HG03442 (cell line): ENCODE measurements at regions not wholly inside any gene's neighbourhood (a gene's known extent, or its start where the extent isn't known, plus 50 kb on each side); places are given as distances from the start of the nearest gene placed in this dataset.
"Not testable (repeated sequence)": the region's sequence is repeated elsewhere in the genome, so short reads cannot be mapped to it uniquely, and the experiment has no call there.

ENCODE experiments used
- ATAC-seq: cut with Tn5 transposase; IDR thresholded peaks from one replicate; pipeline ENCODE4 v1.9.1; 2021; ENCODE audit warnings: mild to moderate bottlenecking, moderate library complexity; ENCODE audit not compliant: unreplicated experiment

DNA sequence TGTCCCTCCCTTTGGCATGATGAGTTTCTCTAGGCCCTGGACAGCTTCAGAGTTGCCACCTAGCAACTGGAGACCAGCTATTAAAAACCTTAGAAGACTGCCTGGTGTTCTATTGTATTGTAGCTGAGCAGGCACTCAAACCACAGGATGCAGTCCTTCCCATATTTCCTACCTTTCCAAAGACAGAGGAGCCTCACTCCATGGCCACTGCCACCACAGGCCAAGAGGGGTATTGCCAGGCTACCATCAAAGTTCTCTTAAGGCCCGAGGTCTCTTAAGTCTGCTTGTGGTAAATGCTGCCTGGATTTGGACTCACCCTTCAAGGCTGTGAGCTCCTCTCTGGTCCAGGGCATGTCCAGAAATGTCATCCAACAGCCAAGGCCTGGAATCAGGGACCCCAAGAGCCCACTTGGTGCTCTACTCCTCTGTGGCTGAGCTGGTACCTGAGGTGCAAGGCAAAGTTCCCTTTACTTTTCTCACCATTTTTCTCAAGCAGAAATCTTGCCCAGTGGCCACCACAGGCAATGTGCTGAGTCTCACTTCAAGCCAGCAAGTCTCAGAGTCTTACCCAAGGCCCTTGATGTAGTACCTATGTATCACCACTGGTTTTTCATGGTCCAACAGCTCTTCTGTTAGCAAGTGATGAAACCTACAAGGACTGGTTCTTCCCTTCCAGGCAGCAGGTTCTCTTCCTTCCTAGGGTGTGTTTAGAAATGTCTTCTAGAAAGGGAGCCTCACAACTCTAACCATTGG lies 269.4 kb downstream of the AMY1C start:
- no peak for ATAC-seq

DNA sequence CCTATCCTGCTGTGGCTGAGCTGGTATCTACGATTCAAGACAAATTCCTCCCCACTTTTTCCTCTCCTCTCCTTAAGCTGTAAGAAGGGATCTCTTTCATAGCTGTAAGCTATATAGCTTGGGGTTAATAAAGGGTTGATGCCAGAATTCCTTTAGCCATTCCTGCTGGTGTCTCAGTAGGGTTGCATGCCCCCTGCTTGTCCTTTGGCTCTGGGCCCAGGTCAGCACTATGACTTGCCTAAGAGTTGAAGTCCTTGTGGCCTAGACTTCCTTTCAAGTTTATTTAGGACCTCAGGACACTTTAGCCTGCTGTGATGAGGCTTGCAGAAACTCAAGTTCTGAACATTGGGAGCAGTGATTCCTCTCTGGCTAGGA lies 270.0 kb downstream of the AMY1C start:
- ATAC-seq: no peak

DNA sequence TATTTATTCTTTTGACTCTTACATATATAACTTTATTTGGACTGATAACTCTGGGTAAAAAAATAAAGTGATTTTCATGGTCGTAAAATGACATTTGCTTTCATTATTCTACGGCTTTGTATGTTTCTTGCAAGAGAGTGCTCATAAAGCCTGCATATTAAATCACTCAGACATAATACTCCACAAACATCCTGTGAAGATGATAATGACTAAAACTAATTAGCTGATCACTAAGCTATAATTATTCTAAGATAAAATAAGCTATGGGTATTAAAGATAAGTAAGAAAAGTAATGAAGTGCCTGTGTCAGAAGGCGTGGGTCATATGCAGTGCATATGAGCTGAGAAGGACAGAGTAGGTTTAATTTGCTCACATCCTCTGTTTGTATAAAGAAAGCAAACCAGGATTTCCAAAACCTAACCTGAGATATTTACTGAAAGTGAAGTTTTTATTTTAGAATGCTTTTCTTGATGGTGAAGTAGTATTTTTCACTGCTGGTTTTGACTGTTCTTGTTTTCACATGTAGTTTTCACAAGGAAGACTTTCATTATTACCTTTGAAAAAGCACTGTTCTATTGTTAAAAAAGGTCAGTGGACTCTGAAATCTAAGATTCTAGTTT lies 278.8 kb downstream of the AMY1C start:
- ATAC-seq: no peak

DNA sequence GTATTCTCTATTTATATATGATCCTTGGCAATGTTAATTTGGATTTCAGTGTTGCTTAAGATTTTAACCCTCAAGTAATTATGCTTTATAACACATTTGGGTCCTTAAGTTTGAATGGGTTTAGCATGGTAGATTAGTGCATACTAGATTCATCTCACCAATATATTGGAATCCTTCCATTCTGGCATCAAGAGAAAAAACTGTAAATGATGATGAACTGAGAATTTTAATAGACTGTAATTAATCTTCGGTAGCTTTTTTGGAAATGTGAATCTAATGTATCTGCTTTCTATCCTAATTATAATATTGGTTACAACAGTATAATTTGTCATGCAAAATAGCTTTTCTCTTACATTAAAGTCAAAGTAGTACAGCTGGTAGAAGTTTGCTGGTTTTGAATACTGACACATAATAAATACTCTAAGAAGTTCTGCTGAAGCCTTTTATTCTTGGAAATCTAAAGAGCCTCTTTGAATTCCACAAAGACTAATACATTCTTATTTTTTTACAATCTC lies 279.8 kb downstream of the AMY1C start:
- ATAC-seq: no peak

DNA sequence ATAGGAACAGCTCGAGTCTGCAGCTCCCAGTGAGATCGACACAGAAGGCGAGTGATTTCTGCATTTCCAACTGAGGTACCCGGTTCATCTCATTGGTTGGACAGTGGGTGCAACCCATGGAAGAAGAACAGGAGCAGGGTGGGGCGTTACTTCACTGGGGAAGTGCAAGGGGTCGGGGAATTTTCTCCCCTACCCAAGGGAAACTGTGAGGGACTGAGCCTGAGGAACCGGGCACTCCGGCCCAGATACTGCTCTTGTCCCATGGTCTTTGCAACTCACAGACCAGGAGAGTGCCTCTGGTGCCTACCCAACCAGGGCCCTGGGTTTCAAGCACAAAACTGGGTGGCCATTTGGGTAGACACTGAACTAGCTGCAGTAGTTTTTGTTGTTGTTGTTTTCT lies 307.1 kb downstream of the AMY1C start:
- no peak for ATAC-seq

DNA sequence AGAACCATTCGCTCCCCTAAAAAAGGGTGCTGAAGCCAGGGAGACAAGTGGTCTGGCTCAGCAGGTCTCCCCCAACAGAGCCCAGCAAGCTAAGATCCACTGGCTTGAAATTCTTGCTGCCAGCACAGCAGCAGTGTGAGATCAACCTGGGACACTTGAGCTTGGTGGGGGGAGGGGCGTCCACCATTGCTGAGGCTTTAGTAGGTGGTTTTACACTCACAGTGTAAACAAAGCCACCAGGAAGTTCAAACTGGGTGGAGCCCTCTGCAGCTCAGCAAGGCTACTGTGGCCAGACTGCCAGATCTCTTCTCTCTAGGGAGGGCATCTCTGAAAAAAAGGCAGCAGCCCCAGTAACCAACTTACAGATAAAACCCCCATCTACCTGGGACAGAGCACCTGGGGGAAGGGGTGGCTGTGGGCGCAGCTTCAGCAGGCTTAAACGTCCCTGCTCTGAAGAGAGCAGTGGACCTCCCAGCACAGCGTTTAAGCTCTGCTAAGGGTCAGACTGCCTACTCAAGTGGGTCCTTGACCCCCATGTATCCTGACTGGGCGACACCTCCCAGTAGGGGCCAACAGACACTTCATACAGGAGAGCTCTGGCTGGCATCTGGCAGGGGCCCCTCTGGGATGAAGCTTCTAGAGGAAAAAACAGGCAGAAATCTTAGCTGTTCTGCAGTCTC lies 307.7 kb downstream of the AMY1C start:
- ATAC-seq: not testable (repeated sequence)

DNA sequence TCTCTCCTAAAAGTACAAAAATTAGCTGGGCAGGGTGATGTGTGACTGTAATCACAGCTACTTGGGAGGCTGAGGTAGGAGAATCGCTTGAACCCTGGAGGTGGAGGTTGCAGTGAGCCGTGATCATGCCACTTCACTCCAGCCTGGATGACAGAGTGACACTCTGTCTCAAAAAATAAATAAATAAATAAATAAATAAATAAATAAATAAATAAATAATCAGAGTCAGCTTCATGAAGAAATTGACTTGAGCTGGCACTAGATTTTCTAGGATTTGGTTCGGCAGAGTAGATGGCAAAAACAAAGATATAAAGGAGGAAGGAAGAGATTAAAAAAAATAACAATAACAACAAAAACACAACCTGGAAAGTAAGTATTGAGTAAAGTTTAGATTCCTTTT lies 311.9 kb downstream of the AMY1C start:
- not testable (repeated sequence) for ATAC-seq

DNA sequence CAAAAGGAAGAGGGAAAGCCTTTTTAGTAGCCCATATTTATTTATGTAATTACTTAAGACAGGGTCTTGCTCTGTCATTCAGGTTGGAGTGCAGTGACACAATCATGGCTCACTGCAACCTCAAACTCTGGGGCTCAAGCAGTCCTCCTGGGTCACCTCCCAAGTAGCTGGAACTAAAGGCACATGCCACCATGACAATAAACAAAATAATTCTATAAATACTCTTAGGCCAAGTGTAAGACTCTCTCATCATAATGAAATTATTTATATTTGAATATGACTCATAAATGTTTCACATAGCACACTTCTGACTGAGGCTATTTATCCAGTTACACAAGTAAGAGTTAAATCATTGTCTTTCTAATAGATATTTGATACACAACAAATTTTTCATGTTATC lies 314.7 kb downstream of the AMY1C start:
- no peak for ATAC-seq

DNA sequence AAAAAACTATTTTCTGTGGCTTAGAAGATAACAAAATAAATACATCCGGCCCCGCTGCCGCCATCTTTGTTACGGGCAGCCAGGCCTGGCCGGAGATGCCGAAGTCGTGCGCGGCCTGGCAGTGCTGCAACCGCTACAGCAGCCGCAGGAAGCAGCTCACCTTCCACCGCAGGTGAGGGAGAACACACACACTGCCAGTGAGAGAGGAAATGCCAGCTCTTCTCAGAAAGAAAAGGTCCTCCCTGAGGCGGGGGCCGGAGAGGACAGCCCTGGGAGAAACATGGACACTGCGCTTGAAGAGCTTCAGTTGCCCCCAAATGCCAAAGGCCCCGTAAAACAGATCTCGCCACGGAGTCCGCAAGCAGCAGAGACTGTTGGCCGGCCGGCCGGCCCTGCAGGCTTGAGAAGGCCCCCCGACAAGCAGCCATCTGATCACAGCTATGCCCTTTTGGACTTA lies 323.2 kb downstream of the AMY1C start:
- ATAC-seq: no peak

DNA sequence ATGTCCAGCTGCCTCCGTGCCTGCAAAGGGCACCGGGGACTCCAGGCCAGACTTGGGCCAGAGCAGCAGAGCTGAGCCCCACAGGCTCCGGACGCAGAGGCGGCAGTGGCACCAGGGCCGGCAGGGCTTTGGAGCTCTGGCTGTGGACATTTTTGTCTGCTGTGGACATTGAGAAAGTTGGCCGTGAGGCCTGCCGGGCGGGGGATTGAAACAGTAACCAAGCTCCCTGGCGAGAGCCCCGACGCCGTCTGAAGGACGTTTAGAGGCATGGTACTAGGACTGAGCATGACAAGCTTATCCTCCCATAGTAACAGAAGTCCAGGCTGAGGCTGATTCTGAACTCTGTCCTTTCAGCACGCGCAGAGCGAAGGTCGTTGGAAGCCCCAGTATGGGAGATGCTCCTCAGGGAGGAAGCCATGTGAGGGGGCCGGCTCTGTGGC lies 323.8 kb downstream of the AMY1C start:
- ATAC-seq: no peak

DNA sequence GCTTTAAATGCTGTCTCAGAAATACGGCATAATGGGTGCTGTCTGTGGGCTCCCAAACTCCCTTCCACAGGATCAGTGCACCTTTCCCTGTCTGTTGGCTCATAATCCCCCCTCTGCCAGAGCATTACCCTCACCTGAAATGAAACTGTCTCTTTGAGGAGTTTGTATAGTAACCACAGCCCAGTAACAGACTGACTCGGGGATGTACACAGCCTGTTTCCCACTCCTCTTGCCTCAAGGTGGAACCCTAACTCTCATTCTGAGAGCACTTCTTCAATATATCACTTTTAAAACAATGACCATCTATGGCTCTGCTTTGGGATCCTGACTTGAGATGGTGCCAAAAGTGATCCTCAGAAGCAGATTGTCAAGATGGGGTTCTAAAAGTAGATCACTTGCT lies 332.5 kb downstream of the AMY1C start:
- no peak for ATAC-seq

DNA sequence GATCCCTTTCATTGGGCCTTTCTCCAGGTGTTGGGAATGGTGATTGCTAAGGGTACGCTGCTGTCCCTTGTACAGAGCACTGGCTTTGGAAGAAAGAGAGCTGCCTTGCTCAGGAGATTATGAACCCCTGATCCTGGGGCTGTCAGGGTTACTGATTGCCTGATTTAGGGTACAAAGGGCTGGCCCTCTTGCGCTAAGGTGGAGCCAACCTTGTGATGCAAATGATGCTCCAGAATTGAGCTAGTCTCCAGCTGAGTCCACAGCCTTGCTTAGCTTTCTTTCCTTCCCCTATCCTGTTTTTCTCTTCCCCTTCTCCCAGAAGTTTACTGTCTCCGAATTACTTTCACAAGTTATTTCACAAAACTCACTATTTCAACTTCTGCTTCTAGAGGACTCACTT lies 334.7 kb downstream of the AMY1C start:
- ATAC-seq: no peak

DNA sequence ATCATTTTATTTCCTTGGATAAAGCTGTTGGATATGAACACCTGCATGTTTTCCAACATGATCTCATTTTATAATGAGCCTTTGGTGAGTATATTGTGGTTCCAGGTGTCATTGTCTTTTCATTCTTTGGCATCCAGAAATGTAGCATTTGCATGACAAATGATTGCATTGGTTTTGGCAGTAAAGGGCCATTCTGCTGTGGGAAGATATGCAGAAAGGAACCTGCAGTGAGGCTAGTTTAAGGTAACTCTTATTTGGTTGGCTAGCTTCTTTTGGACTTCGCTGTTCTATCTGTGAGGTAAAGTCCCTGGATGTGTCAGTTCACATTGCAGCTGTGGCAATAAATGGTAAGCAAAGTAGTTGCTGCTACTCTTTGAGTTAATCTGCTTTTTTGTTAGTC lies 343.0 kb downstream of the AMY1C start:
- no peak for ATAC-seq

DNA sequence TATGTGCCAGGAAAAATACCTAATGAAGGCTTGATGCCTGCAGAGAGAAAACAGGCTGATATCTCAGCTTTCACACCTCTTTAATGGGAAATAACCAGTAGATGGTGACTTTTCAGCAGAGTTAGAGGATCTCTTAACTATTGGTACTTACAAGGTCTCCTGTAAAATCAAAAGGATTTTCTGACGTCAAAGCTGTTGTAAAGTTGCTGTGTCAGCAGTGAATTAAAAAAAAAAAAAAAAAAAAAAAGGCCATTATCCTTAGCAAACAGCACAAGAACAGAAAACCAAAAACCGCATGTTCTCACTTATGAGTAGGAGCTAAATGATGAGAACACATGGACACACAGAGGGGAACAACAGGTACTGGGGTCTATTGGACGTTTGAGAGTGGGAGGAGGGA lies 349.1 kb downstream of the AMY1C start:
- ATAC-seq: no peak

DNA sequence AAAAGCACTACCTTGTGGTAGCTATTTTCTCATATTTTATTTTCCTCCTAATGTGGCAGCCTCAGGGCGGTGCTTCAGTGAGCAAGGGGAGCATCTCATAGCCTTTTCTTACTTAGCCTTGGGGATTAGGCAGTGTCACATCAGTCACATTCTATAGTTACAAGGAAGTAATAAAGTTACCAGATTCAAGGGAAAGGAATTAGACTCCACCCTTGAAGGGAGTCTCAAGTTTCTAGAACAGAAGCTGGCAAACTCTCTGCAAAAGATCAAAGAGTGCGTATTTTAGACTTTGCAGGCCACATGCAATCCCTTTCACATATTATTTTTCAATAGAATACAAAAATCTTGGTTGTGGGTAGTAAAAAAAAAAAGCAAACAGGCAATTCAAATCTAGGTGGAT lies 350.4 kb downstream of the AMY1C start:
- ATAC-seq: no peak

DNA sequence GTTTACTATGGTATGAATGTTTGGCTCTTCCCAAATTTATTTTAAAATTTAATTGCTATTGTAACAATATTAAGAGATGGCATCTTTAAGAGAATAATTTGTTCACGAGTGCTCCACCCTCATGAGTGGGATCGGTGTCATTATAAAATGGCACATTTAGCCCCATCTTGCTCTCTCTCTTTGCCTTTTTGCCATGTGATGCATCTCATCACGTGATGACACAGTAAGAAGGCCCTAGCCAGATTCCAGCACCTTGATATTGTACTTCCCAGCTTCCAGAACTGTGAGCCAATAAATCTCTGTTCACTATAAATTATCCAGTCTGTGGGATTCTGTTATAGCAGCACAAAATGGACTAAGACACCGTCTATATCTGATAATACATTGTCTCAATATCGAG lies 355.8 kb downstream of the AMY1C start:
- ATAC-seq: no peak

DNA sequence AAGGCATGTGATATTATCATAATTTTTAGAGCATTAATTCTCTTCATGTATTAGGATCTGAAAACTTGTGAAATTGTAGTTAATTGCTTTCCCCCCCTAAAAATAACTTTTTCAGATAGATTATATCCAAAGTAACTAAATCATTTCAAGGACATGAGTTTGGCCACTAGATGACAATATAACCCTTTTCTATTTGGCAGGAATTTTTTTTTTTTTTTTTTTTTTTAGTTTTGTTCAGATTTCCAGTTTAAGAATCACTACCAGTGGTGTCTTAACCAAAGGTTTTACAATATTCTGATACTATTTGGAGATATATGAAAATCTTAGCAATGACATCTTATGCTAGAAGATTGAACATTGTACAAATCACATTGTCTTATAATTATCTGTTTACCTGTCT lies 370.8 kb downstream of the AMY1C start:
- ATAC-seq: no peak

DNA sequence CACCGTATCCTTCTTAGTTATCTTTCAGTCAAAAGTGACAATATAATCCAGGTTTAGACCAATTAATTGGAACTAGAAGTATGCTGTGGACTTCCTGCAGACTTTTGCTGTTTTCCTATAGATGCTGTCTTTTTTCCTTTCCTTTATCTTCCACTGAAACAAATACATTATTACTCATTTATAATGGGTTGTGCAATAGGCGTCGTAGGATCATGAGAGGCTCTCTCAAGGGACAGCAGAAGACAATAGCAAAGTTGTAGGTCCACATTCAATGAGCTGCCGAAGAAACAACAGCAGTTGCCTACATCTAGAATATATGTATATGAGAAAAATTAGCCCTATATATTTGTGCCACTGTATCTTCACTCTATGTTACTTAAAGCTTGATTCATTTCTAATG lies 371.6 kb downstream of the AMY1C start:
- ATAC-seq: no peak

DNA sequence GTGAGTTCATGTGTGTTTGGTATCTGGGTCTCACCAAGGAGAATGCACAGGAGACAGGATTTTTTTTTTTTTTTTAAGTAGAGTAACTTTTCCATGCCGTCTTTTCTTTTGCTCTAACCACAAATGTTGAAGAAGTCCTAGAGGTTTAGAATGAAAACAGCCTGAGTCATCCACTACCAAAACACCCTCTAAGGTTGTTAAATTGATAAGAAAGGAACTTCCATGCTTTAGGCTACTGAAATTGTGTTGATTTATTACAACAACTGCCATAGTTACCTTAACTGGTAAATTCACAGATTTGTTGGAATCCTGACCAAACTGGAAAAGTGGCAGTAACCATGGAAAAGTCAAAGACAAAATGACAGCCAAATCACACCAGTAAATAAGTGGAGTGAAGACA lies 375.6 kb downstream of the AMY1C start:
- ATAC-seq: no peak

DNA sequence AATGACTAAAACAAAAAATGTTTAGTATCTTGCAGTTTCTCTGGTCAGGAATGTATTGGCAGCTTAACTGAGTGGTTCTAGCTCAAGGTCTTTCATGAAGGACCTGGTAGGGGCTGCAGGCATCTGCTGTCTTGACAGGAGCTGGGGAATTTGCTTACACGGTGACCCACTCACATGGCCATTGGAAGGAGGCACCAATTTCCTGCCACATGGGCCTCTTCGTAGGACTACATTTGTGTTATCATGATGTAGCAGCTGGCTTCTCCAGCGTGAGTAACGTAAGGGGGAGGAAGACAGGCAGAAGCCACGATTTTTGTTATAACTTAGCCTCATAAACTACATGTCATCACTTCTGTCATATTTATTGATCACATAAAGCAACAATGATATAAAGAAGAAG lies 376.3 kb downstream of the AMY1C start:
- ATAC-seq: no peak

DNA sequence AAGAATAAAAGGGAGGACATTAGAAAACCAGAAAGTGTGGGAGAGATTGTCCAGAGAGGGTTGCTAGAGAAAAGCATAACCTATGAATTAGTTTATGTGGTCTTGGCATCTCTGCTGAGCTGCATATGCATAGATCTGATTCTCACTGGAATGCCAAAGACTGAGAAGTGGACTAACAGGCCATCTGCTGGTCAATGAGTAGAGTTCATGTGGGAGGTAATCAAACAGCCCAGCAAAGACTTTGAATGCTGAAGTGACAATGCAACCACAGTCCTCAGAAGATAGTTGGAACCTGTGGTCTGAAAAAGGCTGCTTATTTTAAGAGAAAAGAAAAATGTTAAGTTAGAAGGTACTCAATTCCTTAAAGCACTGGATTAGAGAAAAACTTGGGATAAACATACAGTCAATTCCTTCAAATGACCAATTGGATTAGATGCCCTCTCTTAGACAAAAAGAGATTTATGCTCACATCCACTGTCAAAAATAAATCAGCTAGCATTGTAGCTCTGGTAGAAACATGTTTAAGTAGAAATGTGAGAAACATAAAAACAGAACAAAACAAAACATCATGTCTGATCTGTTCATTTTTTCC lies 382.8 kb downstream of the AMY1C start:
- ATAC-seq: peak; percentile 76

DNA sequence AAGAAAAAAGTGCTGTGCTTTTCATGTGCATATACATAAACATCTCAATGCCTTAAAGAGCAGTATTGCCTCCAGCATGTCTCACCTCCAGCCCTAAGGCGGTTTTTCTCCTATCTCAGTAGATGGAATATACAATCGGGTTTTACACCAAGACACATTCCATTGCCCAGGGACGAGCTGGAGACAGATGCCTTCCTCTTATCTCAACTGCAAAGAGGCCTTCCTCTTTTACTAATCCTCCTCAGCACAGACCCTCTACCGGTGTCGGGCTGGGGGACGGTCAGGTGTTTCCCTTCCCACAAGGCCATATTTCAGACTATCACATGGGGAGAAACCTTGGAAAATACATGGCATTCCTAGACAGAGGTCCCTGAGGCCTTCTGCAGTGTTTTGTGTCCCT lies 385.3 kb downstream of the AMY1C start:
- ATAC-seq: not testable (repeated sequence)
